PC-9 (cell line): ENCODE measurements at regions not wholly inside any gene's neighbourhood (a gene's known extent, or its start where the extent isn't known, plus 50 kb on each side); places are given as distances from the start of the nearest gene placed in this dataset.
"Not testable (repeated sequence)": the region's sequence is repeated elsewhere in the genome, so short reads cannot be mapped to it uniquely, and the experiment has no call there.

Source experiments
- BruUV-seq: library from RNA; stranded (reverse); fragments of 400-500 nt; replicated peaks from 2 replicates; lab custom pipeline; 2021; lab: Mats Ljungman, UMichigan
- CTCF ChIA-PET: fragments of 300-600 bp; sonication (Branson Sonifier 250); formaldehyde crosslinking; loops from one replicate; lab custom pipeline; 2022; ENCODE audit warnings: antibody characterized with exemption; lab: Charles Lee
- POLR2A ChIA-PET: fragments of 300-600 bp; sonication (Branson Sonifier 250); formaldehyde crosslinking; loops from one replicate; lab custom pipeline; 2022; ENCODE audit warnings: antibody characterized with exemption; ENCODE audit not compliant: unreplicated experiment; lab: Charles Lee
- DNase-seq, 2 experiments: peaks; one replicate each; pipeline versions ENCODE4 v3.0.0 to v3.0.0-alpha.2; 2015 to 2022; ENCODE audit warnings: mixed read lengths in 1 of 2
- H2AFZ ChIP-seq: fragments of 200-600 bp; sonication (generic); 2 replicates; pipeline ENCODE4 v1.8.1; 2017; ENCODE audit warnings: antibody characterized with exemption
- H3F3A ChIP-seq: fragments of 200-600 bp; sonication (generic); 2 replicates; pipeline ENCODE4 v1.8.1; 2017; ENCODE audit warnings: antibody characterized with exemption, mild to moderate bottlenecking, low read depth; ENCODE audit not compliant: insufficient read depth
- H3K27ac ChIP-seq: fragments of 200-600 bp; sonication (generic); 2 replicates; pipeline ENCODE4 v1.6.1; 2016; ENCODE audit warnings: mixed run types
- H3K27me3 ChIP-seq: fragments of 200-600 bp; sonication (generic); 2 replicates; pipeline ENCODE4 v1.6.1; 2016; ENCODE audit warnings: low read depth, mixed run types; ENCODE audit not compliant: insufficient read depth
- H3K36me3 ChIP-seq: fragments of 200-600 bp; sonication (generic); 2 replicates; pipeline ENCODE4 v1.6.1; 2016; ENCODE audit warnings: low read depth, mixed run types
- H3K4me1 ChIP-seq: fragments of 200-600 bp; sonication (generic); replicated peaks from 2 replicates; pipeline ENCODE4 v1.6.1; 2016; ENCODE audit warnings: mixed run types; ENCODE audit not compliant: insufficient read depth
- H3K4me2 ChIP-seq: fragments of 200-600 bp; sonication (generic); 2 replicates; pipeline ENCODE4 v1.6.1; 2017; ENCODE audit warnings: mixed run types
- H3K4me3 ChIP-seq: fragments of 200-600 bp; sonication (generic); 2 replicates; pipeline ENCODE4 v1.6.1; 2016; ENCODE audit warnings: mixed run types
- H3K79me2 ChIP-seq: fragments of 200-600 bp; sonication (generic); 2 replicates; pipeline ENCODE4 v1.6.1; 2017; ENCODE audit warnings: low read depth, mixed run types
- H3K9me2 ChIP-seq: fragments of 200-600 bp; sonication (generic); 2 replicates; pipeline ENCODE4 v1.8.1; 2017; ENCODE audit warnings: mild to moderate bottlenecking; ENCODE audit not compliant: insufficient read depth
- H3K9me3 ChIP-seq: fragments of 200-600 bp; sonication (generic); 2 replicates; pipeline ENCODE4 v1.8.1; 2016; ENCODE audit warnings: low read depth; ENCODE audit not compliant: insufficient read depth
- H4K20me1 ChIP-seq: fragments of 200-600 bp; sonication (generic); 2 replicates; pipeline ENCODE4 v1.8.1; 2017; ENCODE audit not compliant: insufficient read depth
- CTCF ChIP-seq: fragments of 200-600 bp; sonication (generic); conservative IDR thresholded peaks from 2 replicates; pipeline ENCODE4 v1.6.1; 2017; ENCODE audit warnings: mixed run types, antibody characterized with exemption, mild to moderate bottlenecking, moderate library complexity
- EZH2 ChIP-seq: fragments of 200-600 bp; sonication (generic); IDR thresholded peaks from 2 replicates; pipeline ENCODE4 v1.8.0; 2017; ENCODE audit warnings: antibody characterized with exemption, low read depth
- intact Hi-C: fragments of 100-400 bp; cut with micrococcal nuclease; formaldehyde crosslinking; loops from one replicate; pipeline ENCODE4 v1.10.0; 2022; ENCODE audit not compliant: unreplicated experiment

GRCh38 chr4:1521821-1522361 is 115.6 kb upstream of the NKX1-1 start:
- Histone ChIP-seq H3K9me2 (no peaks in the 10 kb centered on the region), H3K27me3 (peaks cover 89% of the 10 kb centered on the region), H2AFZ (no peak overlapping the region), H3K4me2 (no peak overlapping the region), H4K20me1 (no peaks in the 10 kb centered on the region), H3K9me3 (no peaks in the 10 kb centered on the region), H3F3A (no peaks in the 10 kb centered on the region), H3K4me3 (no peak overlapping the region), H3K27ac (no peak overlapping the region), H3K4me1 (no peaks in the 10 kb centered on the region), H3K36me3 (no peaks in the 10 kb centered on the region), H3K79me2 (no peaks in the 10 kb centered on the region)
- TF ChIP-seq EZH2 = no peak
- no peak for TF ChIP-seq CTCF
- ChIA-PET POLR2A (no interaction called here), CTCF (no interaction called here)
- DNase-seq = no peak
- intact Hi-C loops = no loop called here
- no TSS peak for BruUV-seq

- H3K79me2 ChIP-seq, H4K20me1 ChIP-seq, POLR2A ChIA-PET, H3K36me3 ChIP-seq, H3K4me2 ChIP-seq, DNase-seq, H2AFZ ChIP-seq, H3K9me2 ChIP-seq, intact Hi-C loops, BruUV-seq, H3K4me3 ChIP-seq, CTCF ChIA-PET, H3F3A ChIP-seq, H3K4me1 ChIP-seq, H3K27ac ChIP-seq, H3K9me3 ChIP-seq: not testable (repeated sequence)
- peaks cover 91% of the 10 kb centered on the region for H3K27me3 ChIP-seq
Observed at GRCh38 chr4:1520795-1521576, 114.7 kb upstream of the NKX1-1 start.

DNA sequence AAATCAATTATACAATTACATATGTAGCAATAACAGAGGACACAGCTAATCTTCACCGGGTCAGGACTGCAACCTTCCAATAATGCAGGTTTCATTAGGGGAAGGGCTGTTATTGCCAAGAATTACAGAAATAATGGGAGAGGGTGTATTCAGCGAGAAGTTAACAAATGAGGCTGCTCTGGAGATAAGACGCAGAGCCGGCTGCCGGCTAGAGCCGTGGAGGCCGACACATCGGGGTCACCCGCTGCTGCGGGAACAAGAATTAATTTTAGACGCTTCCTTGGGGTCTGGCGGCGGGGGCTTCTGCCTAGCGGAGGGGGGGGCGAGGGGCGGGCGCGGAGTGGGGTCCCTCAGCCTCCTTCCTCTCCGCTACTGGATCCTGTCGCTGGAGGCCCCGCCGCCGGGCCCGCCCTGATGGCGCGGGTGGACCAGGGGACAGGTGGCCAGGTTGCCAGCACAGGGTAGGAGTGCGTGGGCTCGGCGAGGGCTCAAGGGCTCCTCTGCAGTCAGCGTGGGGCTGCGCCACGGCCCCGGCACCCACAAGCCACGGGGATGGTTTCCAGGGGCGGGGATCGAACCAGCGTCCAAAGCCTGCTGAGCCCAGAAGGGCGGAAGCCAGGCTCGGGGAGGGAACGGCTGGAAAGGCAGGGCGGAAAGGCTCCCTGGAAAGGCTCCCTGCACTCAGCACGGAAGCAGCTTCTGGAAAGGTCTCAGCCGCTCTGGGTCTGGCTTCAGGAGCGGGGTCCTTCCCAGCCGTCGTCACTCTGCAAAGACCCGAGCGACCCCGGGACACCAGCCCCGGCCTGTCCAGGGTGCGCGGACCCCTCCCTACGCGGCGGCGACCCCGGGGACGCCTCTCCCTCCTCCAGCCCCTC is 113.8 kb upstream of the NKX1-1 start:
- no peak for TF ChIP-seq EZH2
- TF ChIP-seq CTCF = no peak
- no peaks in the 10 kb centered on the region for H4K20me1 ChIP-seq
- CTCF ChIA-PET = no interaction called here
- intact Hi-C loops = no loop called here
- no peaks in the 10 kb centered on the region for H3K9me3 ChIP-seq
- H3K27ac ChIP-seq = no peak overlapping the region
- H3K79me2 ChIP-seq = no peaks in the 10 kb centered on the region
- H3K4me1 ChIP-seq = no peaks in the 10 kb centered on the region
- H2AFZ ChIP-seq = no peak overlapping the region
- H3F3A ChIP-seq = no peaks in the 10 kb centered on the region
- H3K4me2 ChIP-seq = no peak overlapping the region
- no peaks in the 10 kb centered on the region for H3K9me2 ChIP-seq
- H3K4me3 ChIP-seq = no peak overlapping the region
- no peaks in the 10 kb centered on the region for H3K36me3 ChIP-seq
- no peak for DNase-seq
- POLR2A ChIA-PET = no interaction called here
- BruUV-seq = no TSS peak
- peaks cover 88% of the 10 kb centered on the region for H3K27me3 ChIP-seq
